Esophagus muscularis mucosa (tissue), 4 donors: ENCODE measurements at regions not wholly inside any gene's neighbourhood (a gene's known extent, or its start where the extent isn't known, plus 50 kb on each side); places are given as distances from the start of the nearest gene placed in this dataset.
A peak's percentile ranks its signal among the peaks of the same experiment; 100 is the strongest.

ENCODE experiments used
- DNase-seq: peaks from one replicate; pipeline ENCODE4 v3.0.0-alpha.2; 2017; ENCODE audit errors: extremely low spot score
- H3K27ac ChIP-seq, 4 donors: fragments of 200-600 bp; sonication (generic); replicated peaks in 1 of 4; 1 replicate in 3 of 4; 2 replicates in 1 of 4; pipeline ENCODE4 v1.5.1; 2016 to 2019; ENCODE audit warnings: mild to moderate bottlenecking in 1 of 4
- H3K27me3 ChIP-seq, 4 donors: fragments of 200-600 bp; sonication (generic); one replicate each; pipeline versions ENCODE4 v1.5.1 to v1.6.0; 2016 to 2019
- H3K36me3 ChIP-seq, 4 donors: fragments of 200-600 bp; sonication (generic); one replicate each; pipeline ENCODE4 v1.5.1; 2016 to 2019
- H3K4me1 ChIP-seq, 4 donors: fragments of 200-600 bp; sonication (generic); one replicate each; pipeline ENCODE4 v1.5.1; 2016 to 2019
- H3K4me3 ChIP-seq, 4 donors: fragments of 200-600 bp; sonication (generic); 1 replicate in 2 of 4; 2 replicates in 2 of 4; pipeline ENCODE4 v1.5.1; 2016 to 2019; ENCODE audit warnings: mild to moderate bottlenecking in 4 of 4, moderate library complexity in 1 of 4
- H3K9me3 ChIP-seq, 4 donors: fragments of 200-600 bp; sonication (generic); 1 replicate in 3 of 4; 2 replicates in 1 of 4; pipeline ENCODE4 v1.5.1; 2016 to 2019
- CTCF ChIP-seq, 3 experiments: fragments of 200-600 bp in 2 of 3; fragments of 450-650 bp in 1 of 3; sonication (generic) in 2 of 3; IDR thresholded peaks; one replicate each; pipeline ENCODE4 v1.5.1; 2017 to 2019; ENCODE audit warnings: antibody characterized with exemption in 3 of 3, mild to moderate bottlenecking in 2 of 3, moderate library complexity in 1 of 3
- EP300 ChIP-seq: sonication (generic); formaldehyde crosslinking; IDR thresholded peaks from one replicate; pipeline ENCODE4 v1.6.1; 2017; ENCODE audit warnings: antibody characterized with exemption
- POLR2A ChIP-seq: fragments of 450-650 bp; IDR thresholded peaks from one replicate; pipeline ENCODE4 v1.6.1; 2017; ENCODE audit warnings: antibody characterized with exemption, moderate library complexity, mild to moderate bottlenecking, low read depth
- POLR2AphosphoS5 ChIP-seq, 2 donors: sonication (generic); formaldehyde crosslinking; IDR thresholded peaks; one replicate each; pipeline ENCODE4 v1.6.1; 2017; ENCODE audit warnings: antibody characterized with exemption in 2 of 2
- WGBS: methylation state at CpG from one replicate; pipeline ENCODE4 v1.1.5; 2018; 5-methylcytosine and 5-hydroxymethylcytosine counted together
- intact Hi-C: fragments of 100-400 bp; cut with DNase I; formaldehyde crosslinking; loops from one replicate; pipeline ENCODE4 v1.15.1; 2023

- Histone ChIP-seq H3K4me3 (no peak overlapping the region), H3K27ac (peak overlapping the region; percentile 79 to 84 (median 83)), H3K9me3 (no peaks in the 10 kb centered on the region), H3K36me3 (no peaks in the 10 kb centered on the region), H3K4me1 (peaks cover 13 to 32% (median 27%) of the 10 kb centered on the region in 4 donors), H3K27me3 (no peaks in the 10 kb centered on the region)
- DNase-seq: no peak
- 57% methylated on average over 8 of the region's 8 CpGs for WGBS
- TF ChIP-seq POLR2AphosphoS5 (IDR thresholded peaks at IDR 0.05) (peak; percentile 75 to 82), POLR2A (no peak), EP300 (peak; percentile 28), CTCF (IDR thresholded peaks at IDR 0.05) (no peak)
- intact Hi-C loops: loop anchor here (5.0 kb wide), 1 partner anchor 45 kb away; no protein-coding TSS in a partner anchor
Observed at GRCh38 chr17:65472666-65473309, 88.7 kb downstream of the AXIN2 start.

- Histone ChIP-seq H3K27me3 (no peaks in the 10 kb centered on the region), H3K9me3 (no peaks in the 10 kb centered on the region), H3K36me3 (no peaks in the 10 kb centered on the region), H3K4me3 (no peak overlapping the region), H3K27ac (no peak overlapping the region), H3K4me1 (peaks cover 13 to 32% (median 27%) of the 10 kb centered on the region in 4 donors)
- no peak for DNase-seq
- WGBS: 55% methylated on average over 2 of the region's 4 CpGs
- TF ChIP-seq POLR2A (no peak), EP300 (no peak), CTCF (IDR thresholded peaks at IDR 0.05) (no peak), POLR2AphosphoS5 (IDR thresholded peaks at IDR 0.05) (no peak)
- intact Hi-C loops: loop anchor here (5.0 kb wide), 1 partner anchor 47 kb away; no protein-coding TSS in a partner anchor
Observed at GRCh38 chr17:65470783-65471182, 90.7 kb downstream of the AXIN2 start.

GRCh38 chr17:65468321-65468720 lies 93.1 kb downstream of the AXIN2 start:
- DNase-seq: no peak
- H3K36me3 ChIP-seq: no peaks in the 10 kb centered on the region
- H3K9me3 ChIP-seq: no peaks in the 10 kb centered on the region
- H3K27me3 ChIP-seq: no peaks in the 10 kb centered on the region
- peaks cover 12 to 41% (median 35%) of the 10 kb centered on the region in 4 donors for H3K4me1 ChIP-seq
- intact Hi-C loops: no loop called here
- WGBS: 94% methylated on average over 5 of the region's 5 CpGs
- H3K4me3 ChIP-seq: no peak overlapping the region
- H3K27ac ChIP-seq: no peak overlapping the region
- TF ChIP-seq POLR2A (no peak), CTCF (IDR thresholded peaks at IDR 0.05) (no peak), EP300 (no peak), POLR2AphosphoS5 (IDR thresholded peaks at IDR 0.05) (no peak)

- 96% methylated on average over 5 of the region's 5 CpGs for WGBS
- no peak for DNase-seq
- Histone ChIP-seq H3K27me3 (no peaks in the 10 kb centered on the region), H3K36me3 (no peaks in the 10 kb centered on the region), H3K4me1 (peaks cover 7 to 39% (median 32%) of the 10 kb centered on the region in 4 donors), H3K27ac (no peak overlapping the region), H3K9me3 (no peaks in the 10 kb centered on the region), H3K4me3 (no peak overlapping the region)
- TF ChIP-seq CTCF (IDR thresholded peaks at IDR 0.05) (no peak), POLR2A (no peak), EP300 (no peak)
- intact Hi-C loops: no loop called here
Observed at GRCh38 chr17:65467156-65467555, 94.3 kb downstream of the AXIN2 start.

GRCh38 chr17:65466547-65466946 lies 94.9 kb downstream of the AXIN2 start:
- Histone ChIP-seq H3K4me3 (no peak overlapping the region), H3K9me3 (no peaks in the 10 kb centered on the region), H3K36me3 (no peaks in the 10 kb centered on the region), H3K27me3 (no peaks in the 10 kb centered on the region), H3K27ac (no peak overlapping the region), H3K4me1 (peaks cover 7 to 37% (median 26%) of the 10 kb centered on the region in 4 donors)
- DNase-seq: no peak
- TF ChIP-seq POLR2A (no peak), EP300 (no peak), CTCF (IDR thresholded peaks at IDR 0.05) (no peak), POLR2AphosphoS5 (IDR thresholded peaks at IDR 0.05) (no peak)
- 82% methylated on average over 6 of the region's 6 CpGs for WGBS
- intact Hi-C loops: no loop called here
